ENCODE measurements at regions not wholly inside any gene's neighbourhood (a gene's known extent, or its start where the extent isn't known, plus 50 kb on each side); places are given as distances from the start of the nearest gene placed in this dataset.
"Not testable (repeated sequence)": the region's sequence is repeated elsewhere in the genome, so short reads cannot be mapped to it uniquely, and the experiment has no call there.

DNA sequence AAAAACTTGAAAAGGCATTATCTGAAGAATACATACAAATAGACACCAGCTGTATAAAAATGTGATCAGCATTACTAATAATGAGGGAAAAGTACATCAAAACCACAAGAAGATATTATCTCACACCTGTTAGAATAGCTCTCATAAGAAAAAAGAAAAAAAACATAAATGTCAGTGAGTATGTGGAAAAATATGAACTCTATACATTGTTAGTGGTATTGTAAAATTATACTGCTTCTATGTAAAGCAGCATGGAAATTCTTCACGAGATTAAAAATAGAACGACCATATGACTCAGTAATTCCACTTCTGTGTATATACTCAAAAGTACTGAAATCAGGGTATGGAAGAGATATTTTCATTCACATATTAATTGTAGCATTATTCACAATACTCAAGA is 1146.4 kb downstream of the SLITRK5 start:
- DNase-seq (ENCODE audit: extremely low read depth, low read depth, low spot score), result no peak

DNA sequence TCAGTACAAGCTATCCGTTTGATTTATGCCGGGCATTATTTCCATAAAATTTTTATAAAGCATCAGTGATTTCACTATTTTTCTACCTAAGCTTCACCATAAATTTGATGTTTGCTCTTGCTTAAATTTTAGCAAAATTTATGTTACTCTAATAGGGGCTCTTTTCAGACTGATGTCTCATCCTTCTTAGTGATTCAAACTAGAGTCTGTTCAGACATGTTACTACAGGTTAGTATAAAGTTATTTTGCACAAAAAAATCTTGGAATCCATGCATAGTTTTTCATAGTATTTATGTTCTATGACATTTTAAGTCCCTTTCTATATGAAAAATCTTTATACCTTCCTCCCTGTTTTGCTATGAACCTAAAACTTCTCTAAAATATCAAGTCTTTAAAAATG is 1151.9 kb downstream of the SLITRK5 start:
- no peak for DNase-seq (ENCODE audit: extremely low read depth, low read depth, low spot score)

DNA sequence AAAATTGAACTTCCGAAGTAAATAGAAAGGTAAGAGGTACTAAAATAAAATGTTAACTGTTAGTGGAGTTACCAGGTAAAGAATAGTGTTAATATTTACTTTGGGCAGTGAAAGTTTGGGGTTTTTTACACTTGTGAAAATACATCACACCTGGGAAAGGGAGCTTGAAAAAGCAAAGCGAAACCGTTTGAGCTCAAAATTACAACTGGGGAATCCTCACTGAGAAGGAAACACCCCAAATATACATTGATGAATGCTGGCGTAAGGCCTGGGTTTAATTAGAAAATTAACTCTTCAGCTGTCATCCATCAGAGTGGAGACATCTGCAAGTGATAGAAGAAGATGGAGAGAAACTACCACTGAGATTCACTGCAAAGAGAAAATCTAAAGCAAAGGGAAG is 1153.0 kb downstream of the SLITRK5 start:
- no peak for DNase-seq (ENCODE audit: extremely low read depth, low read depth, low spot score)

DNA sequence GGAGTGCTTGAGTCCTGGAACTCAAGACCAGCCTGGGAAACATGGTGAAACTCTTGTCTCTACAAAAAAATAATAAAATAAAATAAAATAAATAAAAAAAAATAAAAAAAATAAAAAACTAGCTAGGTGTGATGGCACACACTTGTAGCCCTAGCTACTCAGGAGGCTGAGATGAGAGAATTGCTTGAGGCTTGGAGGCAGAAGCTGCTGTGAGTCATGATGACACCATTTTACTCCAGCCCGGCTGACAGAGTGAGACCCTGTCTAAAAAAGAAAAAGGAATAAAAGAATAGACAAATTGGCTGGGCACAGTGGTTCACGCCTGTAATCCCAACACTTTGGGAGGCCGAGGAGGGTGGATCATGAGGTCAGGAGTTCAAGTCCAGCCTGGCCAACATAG is 1168.9 kb downstream of the SLITRK5 start:
- no peak for DNase-seq (ENCODE audit: extremely low read depth, low read depth, low spot score)

DNA sequence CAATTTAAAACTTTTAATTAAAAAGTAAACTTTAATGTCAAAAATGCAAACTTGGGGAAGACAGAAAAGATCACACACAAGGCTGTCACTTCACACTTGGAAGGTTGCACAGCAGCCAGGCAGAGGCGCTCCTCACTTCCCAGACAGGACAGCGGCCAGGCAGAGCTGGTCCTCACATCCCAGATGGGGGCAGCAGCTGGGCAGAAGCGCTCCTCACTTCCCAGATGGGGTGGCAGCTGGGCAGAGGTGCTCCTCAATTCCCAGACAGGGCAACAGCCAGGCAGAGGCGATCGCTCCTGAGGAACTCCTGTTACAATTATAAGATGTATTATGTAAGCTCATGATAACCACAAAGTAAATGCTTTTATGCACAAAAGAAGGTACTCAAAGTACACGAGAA is 1181.1 kb downstream of the SLITRK5 start:
- DNase-seq (ENCODE audit: extremely low read depth, low read depth, low spot score), result not testable (repeated sequence)

DNA sequence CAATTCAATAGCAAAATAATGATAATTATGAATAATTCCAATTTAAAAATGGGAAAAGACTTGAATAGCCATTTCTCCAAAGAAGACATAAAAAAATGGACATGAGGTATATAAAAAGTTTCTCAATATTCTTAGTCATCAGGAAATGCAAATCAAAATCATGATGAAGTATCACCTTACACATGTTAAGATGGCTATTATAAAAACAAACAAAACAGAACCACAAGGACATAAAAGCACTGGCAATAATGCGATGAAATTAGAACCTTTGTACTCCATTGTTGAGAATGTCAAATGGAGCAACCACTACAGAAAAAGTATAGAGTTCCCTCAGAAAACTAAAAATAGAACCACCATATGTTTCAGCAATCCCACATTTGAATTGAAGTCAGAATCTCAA is 1186.1 kb downstream of the SLITRK5 start:
- DNase-seq (ENCODE audit: extremely low read depth, low read depth, low spot score), result no peak

DNA sequence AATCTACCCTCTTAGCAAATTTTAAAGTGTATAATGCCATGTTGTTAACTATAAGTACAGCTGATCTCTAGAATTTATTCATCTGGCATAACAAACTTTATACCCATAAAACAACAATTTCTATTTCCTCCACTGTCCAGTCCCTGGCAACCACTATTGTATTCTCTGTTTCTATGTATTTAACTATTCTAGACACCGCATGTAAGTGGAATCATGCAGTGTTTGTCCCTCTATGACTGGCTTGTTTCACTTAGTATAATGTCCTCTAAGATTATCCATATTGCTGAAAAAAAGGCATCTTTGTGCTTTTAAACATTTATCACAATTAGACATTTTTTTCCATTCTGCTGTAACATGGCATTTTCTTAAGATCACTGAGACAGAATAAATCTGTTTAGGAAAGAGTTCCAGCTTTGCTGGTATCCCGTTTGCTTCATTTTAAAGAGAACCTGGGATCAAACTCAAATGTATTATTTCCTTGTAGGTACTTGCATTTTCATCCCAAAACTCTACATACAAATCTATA is 1191.0 kb downstream of the SLITRK5 start:
- no peak for DNase-seq (ENCODE audit: extremely low read depth, low read depth, low spot score)

DNA sequence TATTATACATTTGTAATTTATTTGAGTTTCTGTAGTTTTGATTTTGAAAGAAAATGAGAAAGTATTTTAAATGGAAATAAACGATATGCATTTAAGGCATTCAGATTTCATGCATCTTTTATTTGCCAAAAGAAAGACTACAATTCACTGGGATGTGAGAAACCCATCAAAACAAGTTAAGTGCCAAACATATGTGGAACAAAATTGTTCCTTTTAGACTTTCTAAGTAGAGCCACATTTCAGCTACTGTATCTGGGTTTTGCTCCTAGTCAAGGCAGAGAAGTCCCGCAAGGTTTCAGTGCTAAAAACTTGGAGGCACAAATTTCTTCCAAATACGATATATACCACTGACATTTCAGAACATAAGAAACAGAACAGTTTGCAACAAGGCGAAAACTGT is 1191.9 kb downstream of the SLITRK5 start:
- DNase-seq (ENCODE audit: extremely low read depth, low read depth, low spot score), result no peak

DNA sequence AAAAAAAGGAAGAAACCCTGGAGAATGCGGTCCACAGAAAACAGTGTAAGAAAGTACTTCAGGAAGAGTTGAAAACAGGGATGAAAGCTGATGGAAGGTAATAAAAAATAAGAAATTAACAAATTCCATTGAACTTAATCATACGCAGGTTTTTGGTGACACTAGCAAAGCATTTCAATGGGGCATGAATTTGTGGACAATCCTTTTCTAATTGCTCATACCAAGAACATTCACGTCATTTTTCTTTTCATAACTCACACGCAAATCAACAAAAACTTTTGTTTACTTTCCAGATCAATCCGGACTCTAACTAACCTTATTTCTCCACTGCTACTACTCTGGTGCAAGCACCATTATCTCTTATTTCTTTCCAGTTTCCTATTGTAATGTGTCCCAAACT is 1195.0 kb downstream of the SLITRK5 start:
- no peak for DNase-seq (ENCODE audit: extremely low read depth, low read depth, low spot score)

DNA sequence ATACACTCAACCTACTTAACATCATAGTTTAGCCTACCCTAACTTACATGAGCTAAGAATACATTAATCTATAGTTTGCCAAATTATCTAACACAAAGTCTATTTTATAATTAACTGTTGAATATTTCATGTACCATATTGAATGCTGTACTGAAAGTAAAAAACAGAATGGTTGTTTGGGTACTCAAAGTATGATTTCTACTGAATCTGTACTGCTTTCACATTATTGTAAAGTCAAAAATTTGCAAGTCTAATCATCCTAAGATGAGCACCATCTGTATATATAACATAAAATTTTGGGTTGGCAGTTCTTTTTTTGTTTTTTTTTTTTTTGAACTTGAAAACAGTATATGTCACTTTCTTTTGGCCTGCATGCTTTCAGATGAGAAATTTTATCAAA is 1212.6 kb downstream of the SLITRK5 start:
- DNase-seq (ENCODE audit: extremely low read depth, low read depth, low spot score), result no peak

DNA sequence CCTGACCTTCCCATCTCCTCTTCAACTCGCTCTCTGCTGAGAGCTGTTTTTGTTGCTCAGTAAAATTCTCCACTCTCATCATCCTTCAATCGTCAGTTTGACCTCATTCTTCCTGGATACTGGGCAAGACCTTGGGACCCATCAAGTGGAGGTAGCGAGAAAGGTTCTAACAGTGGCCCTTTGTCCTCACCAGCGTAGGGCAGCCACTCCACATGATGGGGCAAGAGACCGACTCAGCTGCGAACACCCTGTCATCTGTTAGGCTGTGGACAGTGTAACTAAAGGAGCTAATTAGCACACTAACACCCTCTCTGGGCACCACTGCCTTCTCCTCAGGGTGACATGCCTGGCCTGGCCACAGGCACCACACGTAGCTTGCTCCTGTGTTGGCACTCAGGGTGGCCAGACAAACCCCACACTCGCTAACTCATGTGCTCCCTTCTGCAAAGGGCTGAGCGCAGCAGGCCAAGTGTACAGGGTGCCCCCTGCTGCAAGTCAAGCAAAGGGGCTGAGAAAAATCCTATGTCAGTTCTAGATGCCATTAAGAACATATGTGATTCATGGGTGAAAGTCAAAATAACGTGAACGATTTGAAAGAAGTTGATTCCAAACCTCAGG is 1216.0 kb downstream of the SLITRK5 start:
- DNase-seq (ENCODE audit: extremely low read depth, low read depth, low spot score), result no peak

DNA sequence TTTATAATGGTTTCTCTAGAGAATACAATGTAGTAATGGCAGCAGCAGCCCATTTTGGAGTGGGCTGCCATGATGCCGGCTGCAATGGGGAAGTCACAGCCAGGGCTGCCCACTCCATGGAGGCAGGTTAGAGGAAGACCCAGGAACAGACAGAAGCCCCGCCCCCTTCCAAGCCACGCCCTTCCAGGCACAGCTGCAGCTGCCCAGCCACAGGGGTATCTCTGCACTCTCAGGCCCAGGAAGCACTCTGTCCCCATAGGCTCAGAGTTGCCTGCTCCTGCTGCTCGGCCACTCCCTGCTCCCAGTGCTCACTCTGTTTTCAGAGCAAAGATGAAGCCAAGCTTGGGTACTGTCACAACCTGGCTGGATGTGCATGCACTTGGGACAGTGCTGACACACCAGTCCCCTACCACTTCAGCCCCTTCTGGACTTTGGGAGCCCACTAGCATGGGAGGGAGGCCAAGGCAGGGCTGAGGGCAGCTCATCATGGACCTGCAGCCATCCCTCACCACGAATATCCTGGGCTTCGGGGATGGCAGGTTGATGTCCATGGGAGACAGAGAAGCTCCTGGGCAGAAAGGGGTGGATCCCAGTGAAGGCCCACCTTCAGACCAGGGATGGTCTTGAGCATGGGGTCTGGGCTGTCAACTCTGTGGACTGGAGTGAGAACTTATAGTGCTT is 1224.2 kb downstream of the SLITRK5 start:
- DNase-seq (ENCODE audit: extremely low read depth, low read depth, low spot score), result no peak

DNA sequence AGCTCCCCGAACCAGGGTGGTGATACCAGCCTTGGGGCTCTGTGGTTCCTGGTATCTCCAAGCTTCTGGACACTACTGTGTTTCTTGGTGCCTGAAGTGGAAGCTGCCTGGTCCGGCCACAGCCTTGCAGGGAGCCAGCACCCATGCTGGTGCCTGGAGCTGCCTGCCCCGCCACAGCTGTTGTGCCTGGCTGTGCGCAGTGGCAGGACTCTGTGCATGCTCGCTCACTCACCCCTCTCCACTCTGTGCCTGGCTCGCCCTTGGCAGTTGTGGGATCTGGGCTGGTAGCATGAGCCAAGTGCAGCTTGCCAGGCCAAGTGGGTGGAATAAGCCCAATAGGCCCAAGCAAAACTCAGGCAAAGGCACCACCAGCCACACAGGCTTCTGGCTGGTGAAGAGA is 1225.3 kb downstream of the SLITRK5 start:
- no peak for DNase-seq (ENCODE audit: extremely low read depth, low read depth, low spot score)

DNA sequence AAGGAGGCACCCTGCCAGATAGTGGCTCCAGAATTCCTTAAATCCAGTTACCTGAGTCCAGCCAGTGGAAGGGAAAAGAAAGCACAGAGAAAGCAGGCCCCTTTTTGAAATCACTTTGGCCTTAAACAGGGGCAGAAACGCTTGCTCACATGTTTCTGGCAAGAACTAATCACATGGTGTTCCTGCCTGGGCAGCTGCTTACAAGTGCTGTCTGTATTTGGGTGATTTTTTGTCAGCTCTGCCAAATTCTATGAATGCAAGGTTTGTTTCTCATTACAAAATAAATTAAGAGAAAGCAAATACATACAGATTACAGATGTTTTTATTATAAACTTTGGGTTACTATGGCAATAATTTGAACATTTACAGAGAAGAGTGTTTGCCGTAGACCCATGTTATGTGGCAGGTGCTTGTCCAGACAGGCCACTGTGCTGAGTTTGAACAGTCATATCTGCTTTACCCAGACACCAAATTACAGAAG is 1237.8 kb downstream of the SLITRK5 start:
- no peak for DNase-seq (ENCODE audit: extremely low read depth, low read depth, low spot score)

DNA sequence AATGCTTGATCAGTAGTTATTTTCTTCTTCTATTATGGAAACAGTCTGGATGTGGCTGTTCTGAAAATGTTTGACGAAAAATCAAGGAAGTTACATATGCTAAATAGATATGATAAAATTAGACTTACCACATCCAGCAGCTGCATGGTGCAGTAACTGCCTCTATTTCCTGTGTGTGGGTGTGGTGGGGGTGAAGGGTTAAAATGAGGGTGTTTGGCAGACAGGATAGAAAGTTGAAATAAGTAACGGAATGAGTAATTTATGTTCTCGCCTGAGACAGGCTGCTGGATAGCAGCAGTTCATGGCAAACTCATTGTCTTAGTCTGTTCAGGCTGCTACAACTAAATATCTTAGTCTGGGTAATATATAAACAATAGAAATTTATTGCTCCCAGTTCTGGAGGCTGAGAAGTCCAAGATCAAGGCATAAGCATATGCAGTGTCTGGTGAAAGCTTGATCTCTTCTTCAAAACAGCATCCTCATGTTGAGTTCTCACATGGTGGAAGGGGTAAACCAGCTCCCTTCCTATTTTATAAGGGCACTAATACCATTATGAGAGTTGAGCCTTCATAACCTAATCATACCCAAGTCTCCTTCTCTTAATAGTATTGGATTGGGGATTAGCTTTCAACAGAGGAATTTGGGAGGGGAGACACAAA is 1248.9 kb downstream of the SLITRK5 start:
- no peak for DNase-seq (ENCODE audit: extremely low read depth, low read depth, low spot score)

DNA sequence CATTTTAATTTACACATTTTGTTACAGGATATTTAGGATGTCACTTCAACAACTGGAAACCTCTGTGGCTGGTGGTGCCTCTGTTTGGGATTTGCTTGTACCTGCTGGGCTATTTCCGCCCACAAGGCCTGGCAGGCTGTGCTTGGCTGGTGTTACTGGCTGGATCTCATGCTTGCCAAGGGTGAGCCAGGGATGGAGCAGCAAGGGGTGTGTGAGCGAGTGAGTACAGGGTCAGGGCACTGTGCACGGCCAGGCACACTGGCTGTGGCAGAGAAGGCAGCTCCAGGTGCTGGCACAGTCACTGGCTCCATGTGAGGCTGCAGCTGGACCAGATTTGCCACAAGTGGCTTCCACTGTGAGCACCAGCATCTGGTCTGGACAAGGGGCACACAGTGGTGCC is 1254.8 kb downstream of the SLITRK5 start:
- DNase-seq (ENCODE audit: extremely low read depth, low read depth, low spot score), result no peak

DNA sequence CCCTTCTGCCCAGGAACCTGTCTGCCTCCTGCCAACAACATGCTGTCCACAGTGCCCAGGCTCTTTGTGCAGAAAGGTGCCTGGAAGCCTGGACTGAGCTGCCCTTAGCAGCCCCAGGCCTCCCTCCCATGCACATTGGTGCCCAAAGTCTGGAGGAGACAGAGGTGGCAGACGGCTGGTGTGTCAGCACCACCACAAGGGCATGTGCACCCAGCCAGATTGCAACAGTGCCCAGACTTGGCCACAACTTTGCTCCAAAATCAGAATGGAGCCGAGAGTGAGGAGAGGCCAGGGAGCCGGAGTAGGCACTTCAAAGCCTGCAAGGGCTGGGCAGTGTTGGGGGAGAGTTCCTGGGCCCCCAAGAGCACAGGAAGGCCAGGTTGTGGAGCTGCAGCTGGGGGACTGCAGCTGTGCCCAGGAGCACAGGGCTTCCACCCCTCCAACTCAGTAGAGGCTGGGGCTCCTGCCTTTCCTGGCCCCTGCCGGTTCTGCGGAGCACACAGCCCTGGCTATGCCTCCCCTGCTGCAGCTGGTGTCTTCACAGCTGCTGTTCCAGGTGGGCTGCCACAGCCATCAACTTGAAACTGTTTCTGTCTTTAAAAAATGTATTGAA is 1255.8 kb downstream of the SLITRK5 start:
- no peak for DNase-seq (ENCODE audit: extremely low read depth, low read depth, low spot score)

DNA sequence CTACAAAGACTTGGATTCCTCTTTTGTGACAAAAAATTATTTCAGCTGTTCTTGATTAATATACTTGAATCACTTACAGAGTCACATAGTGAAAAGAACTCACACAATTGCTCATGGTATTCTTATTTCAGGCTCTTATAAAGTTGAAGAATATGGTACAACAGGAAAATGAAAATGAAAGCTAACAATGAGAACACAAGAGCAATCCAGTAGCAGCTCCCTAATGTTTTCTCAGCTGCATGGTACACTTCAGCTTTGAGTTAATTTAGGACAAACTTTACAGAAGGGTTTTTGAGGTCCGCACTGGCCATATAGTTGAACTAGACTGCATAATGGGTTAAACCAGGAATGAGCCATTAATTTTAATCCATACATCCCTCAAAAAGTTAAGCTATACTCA is 1261.8 kb downstream of the SLITRK5 start:
- no peak for DNase-seq (ENCODE audit: extremely low read depth, low read depth, low spot score)

DNA sequence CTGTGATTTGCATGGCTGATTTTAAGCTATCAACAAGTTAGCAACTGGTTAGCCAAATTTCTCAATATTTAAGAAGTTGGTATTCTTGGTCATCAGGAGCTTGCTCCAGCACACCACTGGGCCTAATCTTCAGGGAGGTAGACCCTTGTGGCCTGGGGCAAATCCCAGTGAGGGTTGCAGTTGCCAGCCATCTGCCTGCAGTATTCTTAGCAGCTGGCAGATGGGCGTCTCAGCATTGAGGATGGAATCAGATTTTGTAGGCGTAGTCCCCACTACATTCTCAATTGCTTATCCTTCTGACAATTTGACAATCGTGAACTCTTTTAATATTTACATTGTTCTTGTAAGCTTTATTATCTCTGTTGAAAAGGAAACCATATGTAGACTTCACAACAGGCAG is 1266.2 kb downstream of the SLITRK5 start:
- DNase-seq (ENCODE audit: extremely low read depth, low read depth, low spot score), result no peak

DNA sequence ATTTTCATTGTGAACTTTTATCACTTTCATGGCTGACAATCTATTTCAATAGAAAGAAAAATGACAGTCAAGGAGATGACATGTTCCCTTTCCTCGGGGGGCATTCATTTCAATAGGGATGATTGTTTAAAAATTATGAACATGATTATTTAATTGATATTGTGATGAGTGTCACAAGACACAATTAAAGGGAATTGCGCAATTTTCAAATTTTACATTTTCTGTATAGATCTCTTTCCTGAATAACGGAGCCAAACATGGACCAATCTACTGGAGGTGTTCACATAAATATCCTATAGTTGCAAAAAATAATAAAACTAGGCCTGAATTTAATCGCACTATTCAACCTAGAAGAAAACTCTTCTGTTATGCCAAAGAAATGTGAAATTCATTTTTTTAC is 1274.6 kb downstream of the SLITRK5 start:
- no peak for DNase-seq (ENCODE audit: extremely low read depth, low read depth, low spot score)

DNA sequence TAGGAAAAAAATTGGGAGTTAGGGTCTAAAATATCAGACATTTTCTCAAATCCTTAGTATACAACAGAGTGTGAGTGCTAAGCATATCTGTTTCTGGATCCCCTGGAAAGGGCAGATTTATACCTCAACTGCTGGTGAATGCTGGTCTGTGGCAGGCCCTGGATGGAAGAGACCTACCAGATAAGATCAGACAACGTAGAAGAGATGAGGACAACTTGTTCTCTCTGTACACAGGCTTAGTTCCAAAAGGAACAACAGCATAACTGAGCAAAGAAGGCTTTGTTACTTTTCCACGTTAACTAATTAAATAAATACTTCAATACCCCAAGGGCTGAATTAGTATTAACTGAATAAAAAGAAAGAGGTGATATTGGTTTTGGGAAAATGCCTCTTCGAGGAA is 1277.3 kb downstream of the SLITRK5 start:
- DNase-seq (ENCODE audit: extremely low read depth, low read depth, low spot score), result no peak

DNA sequence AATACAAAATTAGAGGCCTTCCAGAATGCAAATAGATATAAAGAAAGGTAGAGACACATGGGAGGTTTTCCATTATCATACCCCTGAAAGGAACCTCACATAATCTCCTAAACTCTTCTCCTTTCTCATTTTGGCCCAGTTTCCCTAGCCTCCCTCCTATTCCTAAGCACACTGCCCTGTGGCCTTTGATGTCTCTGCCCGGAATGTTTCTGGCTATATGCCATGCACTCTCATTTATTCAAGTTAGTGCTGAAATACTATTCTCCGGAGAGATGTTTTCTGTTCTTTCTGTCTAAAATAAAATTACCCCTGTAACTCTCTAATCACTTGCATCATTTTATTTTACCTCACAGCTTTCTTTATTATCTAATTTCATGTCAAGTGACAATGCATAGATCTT is 1287.7 kb downstream of the SLITRK5 start:
- no peak for DNase-seq (ENCODE audit: extremely low read depth, low read depth, low spot score)

Measured in glomerular endothelial cell (primary cell).